Calu3 (cell line): ENCODE measurements at regions not wholly inside any gene's neighbourhood (a gene's known extent, or its start where the extent isn't known, plus 50 kb on each side); places are given as distances from the start of the nearest gene placed in this dataset.

Experiments
- BruUV-seq: library from RNA; stranded (reverse); fragments of 400-500 nt; replicated peaks from 2 replicates; lab custom pipeline; 2021; lab: Mats Ljungman, UMichigan
- CTCF ChIA-PET: fragments of 300-600 bp; sonication (Branson Sonifier 250); formaldehyde crosslinking; loops from one replicate; lab custom pipeline; 2022; ENCODE audit warnings: antibody characterized with exemption; lab: Charles Lee
- DNase-seq: peaks from one replicate; pipeline ENCODE4 v3.0.0; 2022
- H3K27ac Mint-ChIP-seq: one replicate; pipeline ENCODE4 v1.8.0; 2022; ENCODE audit warnings: mixed read lengths; ENCODE audit not compliant: unreplicated experiment
- H3K27me3 Mint-ChIP-seq: one replicate; pipeline ENCODE4 v1.8.0; 2022; ENCODE audit warnings: mixed read lengths; ENCODE audit not compliant: unreplicated experiment
- H3K36me3 Mint-ChIP-seq: one replicate; pipeline ENCODE4 v1.8.0; 2022; ENCODE audit warnings: mild to moderate bottlenecking, moderate library complexity, mixed read lengths; ENCODE audit not compliant: insufficient read depth, unreplicated experiment
- H3K4me1 Mint-ChIP-seq: one replicate; pipeline ENCODE4 v1.8.0; 2022; ENCODE audit warnings: mild to moderate bottlenecking, low read depth, mixed read lengths; ENCODE audit not compliant: unreplicated experiment
- H3K4me3 Mint-ChIP-seq: one replicate; pipeline ENCODE4 v1.8.0; 2022; ENCODE audit warnings: mild to moderate bottlenecking, low read depth, moderate library complexity, mixed read lengths; ENCODE audit not compliant: unreplicated experiment
- H3K9me3 Mint-ChIP-seq: one replicate; pipeline ENCODE4 v1.8.0; 2022; ENCODE audit warnings: low read depth, mixed read lengths; ENCODE audit not compliant: unreplicated experiment
- intact Hi-C: fragments of 100-400 bp; cut with micrococcal nuclease; formaldehyde crosslinking; loops from one replicate; pipeline ENCODE4 v1.10.0; 2022; ENCODE audit not compliant: unreplicated experiment
- TF ChIP-seq, protein P1 (sequence below): fragments of 200-600 bp; IDR thresholded peaks from one replicate; pipeline ENCODE4 v1.8.0; 2022; ENCODE audit warnings: antibody characterized with exemption; ENCODE audit not compliant: unreplicated experiment

DNA sequence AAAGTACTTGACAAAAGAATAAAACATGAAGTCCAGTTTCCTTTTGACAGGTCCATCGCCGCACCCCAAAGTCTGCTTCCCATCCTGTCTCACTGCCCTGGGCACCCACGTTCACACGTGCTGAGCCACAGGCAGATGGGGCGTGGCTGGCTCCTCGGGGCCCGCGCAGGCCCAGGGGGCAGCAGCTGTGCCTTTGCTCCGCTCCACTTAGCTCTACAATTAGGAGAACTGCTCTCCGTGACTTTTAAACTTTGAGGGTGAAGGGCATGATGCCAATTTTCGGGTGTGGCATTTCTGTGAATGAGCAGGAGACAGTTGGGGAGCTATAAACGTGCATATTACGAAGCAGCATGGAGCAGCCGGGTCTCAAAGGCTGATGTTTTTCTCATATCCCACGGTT lies 152.4 kb downstream of the TDRD15 start:
- TF ChIP-seq, protein P1, sequence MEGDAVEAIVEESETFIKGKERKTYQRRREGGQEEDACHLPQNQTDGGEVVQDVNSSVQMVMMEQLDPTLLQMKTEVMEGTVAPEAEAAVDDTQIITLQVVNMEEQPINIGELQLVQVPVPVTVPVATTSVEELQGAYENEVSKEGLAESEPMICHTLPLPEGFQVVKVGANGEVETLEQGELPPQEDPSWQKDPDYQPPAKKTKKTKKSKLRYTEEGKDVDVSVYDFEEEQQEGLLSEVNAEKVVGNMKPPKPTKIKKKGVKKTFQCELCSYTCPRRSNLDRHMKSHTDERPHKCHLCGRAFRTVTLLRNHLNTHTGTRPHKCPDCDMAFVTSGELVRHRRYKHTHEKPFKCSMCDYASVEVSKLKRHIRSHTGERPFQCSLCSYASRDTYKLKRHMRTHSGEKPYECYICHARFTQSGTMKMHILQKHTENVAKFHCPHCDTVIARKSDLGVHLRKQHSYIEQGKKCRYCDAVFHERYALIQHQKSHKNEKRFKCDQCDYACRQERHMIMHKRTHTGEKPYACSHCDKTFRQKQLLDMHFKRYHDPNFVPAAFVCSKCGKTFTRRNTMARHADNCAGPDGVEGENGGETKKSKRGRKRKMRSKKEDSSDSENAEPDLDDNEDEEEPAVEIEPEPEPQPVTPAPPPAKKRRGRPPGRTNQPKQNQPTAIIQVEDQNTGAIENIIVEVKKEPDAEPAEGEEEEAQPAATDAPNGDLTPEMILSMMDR, result no peak
- H3K36me3 Mint-ChIP-seq, result no peaks in the 10 kb centered on the region
- H3K4me1 Mint-ChIP-seq, result no peaks in the 10 kb centered on the region
- no peaks in the 10 kb centered on the region for H3K9me3 Mint-ChIP-seq
- DNase-seq, result no peak
- intact Hi-C loops, result no loop called here
- H3K27ac Mint-ChIP-seq, result no peak overlapping the region
- no peak overlapping the region for H3K4me3 Mint-ChIP-seq
- H3K27me3 Mint-ChIP-seq, result peaks cover 99% of the 10 kb centered on the region
- CTCF ChIA-PET, result no interaction called here
- no TSS peak for BruUV-seq

DNA sequence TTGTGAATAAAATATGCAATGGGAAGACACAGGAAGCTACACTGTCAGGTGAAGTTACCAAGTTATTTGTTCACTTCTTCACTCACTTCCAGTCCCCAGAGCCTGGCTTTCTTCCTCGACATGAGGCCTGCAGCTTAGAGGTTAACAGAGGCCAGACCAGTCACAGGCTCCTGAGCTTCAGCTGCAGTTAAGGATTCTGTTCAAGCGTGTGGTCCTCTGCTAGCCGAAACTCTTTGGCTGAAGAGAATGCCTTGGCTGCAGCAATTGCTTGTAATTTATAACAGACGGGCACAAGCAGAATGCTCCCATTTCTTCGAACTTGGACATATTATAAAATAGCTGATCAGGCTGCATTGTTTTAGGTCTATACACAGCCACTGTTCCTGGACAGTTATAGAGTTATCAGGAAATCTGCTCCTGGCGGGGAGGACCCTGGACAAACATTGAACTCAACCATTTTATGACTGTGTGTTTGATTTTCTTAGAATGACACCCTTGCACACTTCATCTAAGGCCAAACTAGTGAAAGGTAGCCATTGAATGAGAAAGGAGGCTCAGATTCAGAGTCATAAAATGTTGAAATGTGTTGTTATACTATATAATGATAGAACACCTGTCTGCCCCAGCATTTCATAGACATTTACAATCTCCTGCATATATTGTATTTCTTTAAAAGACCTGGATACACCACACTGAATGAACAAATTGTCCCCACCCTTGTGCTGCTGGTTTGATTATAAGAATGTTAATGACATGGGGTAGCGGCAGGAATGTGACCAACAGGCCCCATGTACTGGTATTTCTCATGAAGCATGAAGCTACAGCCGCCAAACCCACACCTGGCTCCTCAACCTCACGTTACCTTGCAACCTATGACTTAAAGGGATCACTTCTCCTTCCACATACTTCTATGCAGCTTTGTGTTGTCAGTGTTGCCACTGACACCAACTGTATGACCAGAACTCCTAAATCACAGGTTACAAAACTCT lies 153.6 kb downstream of the TDRD15 start:
- no peak for DNase-seq
- Mint-ChIP-seq H3K36me3 (no peaks in the 10 kb centered on the region), H3K27ac (no peak overlapping the region), H3K4me3 (no peak overlapping the region), H3K27me3 (peaks cover 98% of the 10 kb centered on the region), H3K4me1 (no peaks in the 10 kb centered on the region), H3K9me3 (no peaks in the 10 kb centered on the region)
- intact Hi-C loops, result no loop called here
- CTCF ChIA-PET, result no interaction called here
- TF ChIP-seq, protein P1, result no peak
- no TSS peak for BruUV-seq

DNA sequence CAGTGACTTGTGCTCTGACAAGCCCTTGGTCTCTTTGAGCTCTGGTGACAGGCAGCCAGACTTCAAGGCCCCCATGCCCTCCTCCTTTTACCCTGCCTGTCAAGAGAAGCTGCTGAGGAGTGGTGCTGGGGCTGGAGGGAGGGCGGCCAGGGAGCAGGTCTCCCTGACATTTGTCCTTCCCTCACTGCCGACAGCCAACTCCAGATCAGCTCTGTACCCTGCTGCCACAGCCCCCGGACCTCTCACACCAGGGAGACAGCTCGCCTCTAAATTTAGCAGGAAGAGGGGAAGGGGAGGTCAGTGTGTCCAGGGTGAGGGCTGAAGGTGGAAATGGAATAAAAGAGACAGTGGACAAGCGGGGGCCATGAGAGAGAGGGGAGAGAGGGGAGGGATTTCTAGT lies 155.8 kb downstream of the TDRD15 start:
- intact Hi-C loops, result no loop called here
- Mint-ChIP-seq H3K27me3 (peaks cover 76% of the 10 kb centered on the region), H3K36me3 (no peaks in the 10 kb centered on the region), H3K27ac (no peak overlapping the region), H3K9me3 (no peaks in the 10 kb centered on the region), H3K4me3 (no peak overlapping the region), H3K4me1 (no peaks in the 10 kb centered on the region)
- CTCF ChIA-PET, result no interaction called here
- BruUV-seq, result no TSS peak
- TF ChIP-seq, protein P1, result no peak
- DNase-seq, result no peak

DNA sequence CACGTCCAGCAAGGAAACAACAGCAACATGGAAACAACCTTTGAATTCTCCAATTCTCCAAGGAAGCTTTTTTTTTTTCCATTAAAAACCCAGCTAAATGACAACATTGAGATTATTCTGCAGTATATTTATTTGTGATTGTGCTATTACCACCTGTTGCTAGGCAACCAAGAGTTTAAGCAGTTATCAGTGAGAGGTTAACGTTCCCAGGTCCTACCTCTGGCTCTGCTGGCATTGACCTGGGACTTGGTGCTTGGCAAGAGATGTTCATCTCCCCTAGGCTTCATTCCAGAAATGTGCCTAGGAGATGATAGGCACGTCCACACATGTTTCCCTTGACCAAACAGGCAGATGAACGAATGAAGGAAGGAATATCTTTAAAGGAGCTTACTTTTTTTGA lies 157.0 kb downstream of the TDRD15 start:
- CTCF ChIA-PET, result no interaction called here
- Mint-ChIP-seq H3K4me1 (no peaks in the 10 kb centered on the region), H3K4me3 (no peak overlapping the region), H3K36me3 (no peaks in the 10 kb centered on the region), H3K9me3 (no peaks in the 10 kb centered on the region), H3K27ac (no peak overlapping the region), H3K27me3 (peaks cover 69% of the 10 kb centered on the region)
- TF ChIP-seq, protein P1, result no peak
- no TSS peak for BruUV-seq
- no peak for DNase-seq
- intact Hi-C loops, result no loop called here
